HEK293 (cell line): ENCODE measurements at regions not wholly inside any gene's neighbourhood (a gene's known extent, or its start where the extent isn't known, plus 50 kb on each side); places are given as distances from the start of the nearest gene placed in this dataset.

Source experiments
- CTCF ChIA-PET: fragments of 350-600 bp; formaldehyde crosslinking; extraction: SDS; loops from one replicate; lab custom pipeline; 2021; ENCODE audit warnings: antibody characterized with exemption; lab: Yijun Ruan, JAX
- POLR2A ChIA-PET: fragments of 300-600 bp; formaldehyde crosslinking; extraction: SDS; loops from one replicate; lab custom pipeline; 2020; ENCODE audit warnings: antibody characterized with exemption, inconsistent platforms; lab: Yijun Ruan, JAX
- H3K27ac ChIP-seq: fragments of 200-500 bp; sonication (Bioruptor generic); 2 replicates; pipeline ENCODE4 v1.5.1; 2014; ENCODE audit warnings: low read depth, low read length, control low read depth, inconsistent platforms; ENCODE audit errors: extremely low read depth
- H3K36me3 ChIP-seq, 2 experiments: fragments of 200-500 bp in 1 of 2; sonication (Bioruptor generic) in 1 of 2; 1 replicate in 1 of 2; 2 replicates in 1 of 2; pipeline ENCODE4 v1.5.1; 2014 to 2017; ENCODE audit warnings: inconsistent platforms in 2 of 2, low read length in 2 of 2; ENCODE audit not compliant: control insufficient read depth in 2 of 2, insufficient read depth in 1 of 2
- H3K4me1 ChIP-seq: fragments of 200-500 bp; sonication (Bioruptor generic); 2 replicates; pipeline ENCODE4 v1.5.1; 2014; ENCODE audit warnings: mild to moderate bottlenecking, low read length, inconsistent platforms; ENCODE audit not compliant: control insufficient read depth, insufficient read depth
- H3K4me3 ChIP-seq: 2 replicates; pipeline ENCODE4 v1.5.1; 2011; ENCODE audit warnings: low read depth, mild to moderate bottlenecking, control low read depth, low read length, moderate library complexity
- H3K9me3 ChIP-seq: fragments of 200-500 bp; sonication (Bioruptor generic); 2 replicates; pipeline ENCODE4 v1.5.1; 2014; ENCODE audit warnings: low read depth, low read length, inconsistent platforms; ENCODE audit not compliant: control insufficient read depth, insufficient read depth
- GFI1B ChIP-seq: fragments of 450-650 bp; formaldehyde crosslinking; IDR thresholded peaks from 2 replicates; pipeline ENCODE4 v1.5.1; 2016; ENCODE audit warnings: missing biosample characterization, missing genetic modification characterization
- GLI4 ChIP-seq: fragments of 450-650 bp; formaldehyde crosslinking; IDR thresholded peaks from 2 replicates; pipeline ENCODE4 v1.5.1; 2016; ENCODE audit warnings: missing biosample characterization, missing genetic modification characterization
- HOXC10 ChIP-seq: sonication (generic); formaldehyde crosslinking; IDR thresholded peaks from 2 replicates; pipeline ENCODE4 v1.8.1; 2023; ENCODE audit warnings: mild to moderate bottlenecking, missing genetic modification reagents
- PRDM6 ChIP-seq: fragments of 450-650 bp; formaldehyde crosslinking; IDR thresholded peaks from 2 replicates; pipeline ENCODE4 v1.5.1; 2017; ENCODE audit warnings: missing biosample characterization, missing genetic modification characterization
- REPIN1 ChIP-seq: fragments of 450-650 bp; formaldehyde crosslinking; IDR thresholded peaks from 2 replicates; pipeline ENCODE4 v1.5.1; 2017; ENCODE audit warnings: missing biosample characterization, missing genetic modification characterization, low read depth
- SETDB1 ChIP-seq: IDR thresholded peaks from one replicate; pipeline ENCODE4 v1.6.1; 2017; ENCODE audit warnings: mild to moderate bottlenecking, low read length, moderate library complexity, mixed read lengths; ENCODE audit not compliant: insufficient read length
- ZBTB44 ChIP-seq: fragments of 450-650 bp; IDR thresholded peaks from 2 replicates; pipeline ENCODE4 v1.5.1; 2018; ENCODE audit warnings: missing biosample characterization, mild to moderate bottlenecking, missing genetic modification characterization
- ZNF214 ChIP-seq: fragments of 450-650 bp; formaldehyde crosslinking; IDR thresholded peaks from 2 replicates; pipeline ENCODE4 v1.5.1; 2017; ENCODE audit warnings: missing biosample characterization, mild to moderate bottlenecking, missing genetic modification characterization, borderline replicate concordance
- ZNF223 ChIP-seq: fragments of 450-650 bp; formaldehyde crosslinking; IDR thresholded peaks from 2 replicates; pipeline ENCODE4 v1.5.1; 2016; ENCODE audit warnings: missing biosample characterization, missing genetic modification characterization
- ZNF324 ChIP-seq: fragments of 450-650 bp; formaldehyde crosslinking; IDR thresholded peaks from 2 replicates; pipeline ENCODE4 v1.5.1; 2016; ENCODE audit warnings: missing biosample characterization, missing genetic modification characterization
- ZNF416 ChIP-seq: fragments of 450-650 bp; formaldehyde crosslinking; IDR thresholded peaks from 2 replicates; pipeline ENCODE4 v1.5.1; 2016; ENCODE audit warnings: missing biosample characterization, missing genetic modification characterization
- ZNF426 ChIP-seq: fragments of 450-650 bp; formaldehyde crosslinking; IDR thresholded peaks from 2 replicates; pipeline ENCODE4 v1.5.1; 2017; ENCODE audit warnings: missing biosample characterization, missing genetic modification characterization, mild to moderate bottlenecking, inconsistent platforms, moderate library complexity
- ZNF433 ChIP-seq: fragments of 450-650 bp; formaldehyde crosslinking; IDR thresholded peaks from 2 replicates; pipeline ENCODE4 v1.5.1; 2016; ENCODE audit warnings: missing biosample characterization, missing genetic modification characterization, low read depth
- ZNF48 ChIP-seq: fragments of 450-650 bp; formaldehyde crosslinking; IDR thresholded peaks from 2 replicates; pipeline ENCODE4 v1.5.1; 2016; ENCODE audit warnings: missing biosample characterization, missing genetic modification characterization
- ZNF518A ChIP-seq: fragments of 450-650 bp; formaldehyde crosslinking; conservative IDR thresholded peaks from 2 replicates; pipeline ENCODE4 v1.5.1; 2016; ENCODE audit warnings: low read depth, missing biosample characterization, missing genetic modification characterization
- ZNF521 ChIP-seq: fragments of 450-650 bp; formaldehyde crosslinking; IDR thresholded peaks from 2 replicates; pipeline ENCODE4 v1.5.1; 2017; ENCODE audit warnings: missing biosample characterization, mild to moderate bottlenecking, missing genetic modification characterization
- ZNF623 ChIP-seq: fragments of 450-650 bp; formaldehyde crosslinking; IDR thresholded peaks from 2 replicates; pipeline ENCODE4 v1.5.1; 2016; ENCODE audit warnings: missing biosample characterization, missing genetic modification characterization
- ZNF768 ChIP-seq: fragments of 450-650 bp; formaldehyde crosslinking; IDR thresholded peaks from 2 replicates; pipeline ENCODE4 v1.5.1; 2018; ENCODE audit warnings: missing biosample characterization, mild to moderate bottlenecking, missing genetic modification characterization
- ZNF776 ChIP-seq: fragments of 450-650 bp; formaldehyde crosslinking; IDR thresholded peaks from 2 replicates; pipeline ENCODE4 v1.5.0; 2017; ENCODE audit warnings: missing biosample characterization, missing genetic modification characterization, borderline replicate concordance
- TF ChIP-seq, protein P1 (sequence below): fragments of 450-650 bp; formaldehyde crosslinking; IDR thresholded peaks from 2 replicates; pipeline ENCODE4 v1.5.1; 2016; ENCODE audit warnings: missing biosample characterization, missing genetic modification characterization
- TF ChIP-seq, protein P2 (sequence below): fragments of 450-650 bp; formaldehyde crosslinking; IDR thresholded peaks from 2 replicates; pipeline ENCODE4 v1.5.1; 2017; ENCODE audit warnings: missing biosample characterization, missing genetic modification characterization

- TF ChIP-seq ZNF518A (tag by site-specific recombination) (no peak), GFI1B (tag by site-specific recombination) (no peak), ZNF776 (tag by site-specific recombination) (no peak), GLI4 (no peak), ZNF623 (tag by site-specific recombination) (no peak), ZNF214 (tag by site-specific recombination) (no peak), ZNF416 (no peak), SETDB1 (no peak), ZNF324 (tag by site-specific recombination) (no peak)
Observed at GRCh38 chr1:219109424-219110018, 64.2 kb upstream of the LYPLAL1 start (continued).

GRCh38 chr1:219113261-219113660, 60.4 kb upstream of the LYPLAL1 start:
- no peak overlapping the region for H3K27ac ChIP-seq
- POLR2A ChIA-PET, result no interaction called here
- H3K4me1 ChIP-seq, result no peaks in the 10 kb centered on the region
- H3K9me3 ChIP-seq, result no peaks in the 10 kb centered on the region
- no peaks in the 10 kb centered on the region for H3K36me3 ChIP-seq
- H3K4me3 ChIP-seq, result no peak overlapping the region
- CTCF ChIA-PET, result no interaction called here
- TF ChIP-seq ZNF223 (tag by site-specific recombination), result no peak
- TF ChIP-seq ZNF48 (tag by site-specific recombination), result no peak
- no peak for TF ChIP-seq ZBTB44
- TF ChIP-seq ZNF768 (tag by site-specific recombination), result no peak
- no peak for TF ChIP-seq ZNF433
- TF ChIP-seq PRDM6 (tag by site-specific recombination), result no peak
- TF ChIP-seq REPIN1 (tag by site-specific recombination), result no peak
- no peak for TF ChIP-seq ZNF518A (tag by site-specific recombination)
- TF ChIP-seq, protein P1, sequence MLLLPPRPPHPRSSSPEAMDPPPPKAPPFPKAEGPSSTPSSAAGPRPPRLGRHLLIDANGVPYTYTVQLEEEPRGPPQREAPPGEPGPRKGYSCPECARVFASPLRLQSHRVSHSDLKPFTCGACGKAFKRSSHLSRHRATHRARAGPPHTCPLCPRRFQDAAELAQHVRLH (tag by site-specific recombination), result no peak
- TF ChIP-seq, protein P2, sequence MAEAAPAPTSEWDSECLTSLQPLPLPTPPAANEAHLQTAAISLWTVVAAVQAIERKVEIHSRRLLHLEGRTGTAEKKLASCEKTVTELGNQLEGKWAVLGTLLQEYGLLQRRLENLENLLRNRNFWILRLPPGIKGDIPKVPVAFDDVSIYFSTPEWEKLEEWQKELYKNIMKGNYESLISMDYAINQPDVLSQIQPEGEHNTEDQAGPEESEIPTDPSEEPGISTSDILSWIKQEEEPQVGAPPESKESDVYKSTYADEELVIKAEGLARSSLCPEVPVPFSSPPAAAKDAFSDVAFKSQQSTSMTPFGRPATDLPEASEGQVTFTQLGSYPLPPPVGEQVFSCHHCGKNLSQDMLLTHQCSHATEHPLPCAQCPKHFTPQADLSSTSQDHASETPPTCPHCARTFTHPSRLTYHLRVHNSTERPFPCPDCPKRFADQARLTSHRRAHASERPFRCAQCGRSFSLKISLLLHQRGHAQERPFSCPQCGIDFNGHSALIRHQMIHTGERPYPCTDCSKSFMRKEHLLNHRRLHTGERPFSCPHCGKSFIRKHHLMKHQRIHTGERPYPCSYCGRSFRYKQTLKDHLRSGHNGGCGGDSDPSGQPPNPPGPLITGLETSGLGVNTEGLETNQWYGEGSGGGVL (tag by site-specific recombination), result no peak
- no peak for TF ChIP-seq ZNF426 (tag by site-specific recombination)
- TF ChIP-seq HOXC10 (CRISPR knock-in tag), result no peak
- TF ChIP-seq ZNF521 (tag by site-specific recombination), result no peak
